ENCODE measurements at regions not wholly inside any gene's neighbourhood (a gene's known extent, or its start where the extent isn't known, plus 50 kb on each side); places are given as distances from the start of the nearest gene placed in this dataset.
"Not testable (repeated sequence)": the region's sequence is repeated elsewhere in the genome, so short reads cannot be mapped to it uniquely, and the experiment has no call there.

GRCh38 chr3:99315896-99316295, 322.5 kb upstream of the COL8A1 start:
- CTCF ChIA-PET, result no interaction called here

DNA sequence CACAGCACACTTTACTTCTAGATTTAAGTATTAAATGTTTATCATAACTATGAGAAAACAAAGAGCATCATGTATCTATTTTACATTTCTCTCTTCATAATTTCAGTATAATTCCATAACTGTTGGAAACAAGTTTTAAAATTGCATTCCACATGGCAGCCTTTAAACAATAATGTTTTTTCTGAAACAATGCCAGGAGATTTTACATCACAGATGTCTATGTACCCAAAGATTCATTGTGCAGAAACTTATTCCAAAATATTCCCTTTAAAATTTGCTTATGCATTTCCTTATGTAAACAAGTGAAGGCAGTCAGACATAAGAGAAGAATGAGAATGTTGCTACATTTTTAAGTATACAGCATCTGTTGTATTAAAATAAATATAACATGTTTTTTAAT, 324.9 kb upstream of the COL8A1 start:
- no peak for DNase-seq
- H3K36me3 Mint-ChIP-seq (ENCODE audit: low read depth), result no peaks in the 10 kb centered on the region
- ChIA-PET CTCF (no interaction called here), POLR2A (no interaction called here)
- no peaks in the 10 kb centered on the region for H3K4me1 Mint-ChIP-seq
- H3K4me3 Mint-ChIP-seq, result no peak overlapping the region
- no peak overlapping the region for H3K27ac Mint-ChIP-seq
- H3K9me3 Mint-ChIP-seq, result peaks cover 10% of the 10 kb centered on the region
- no peaks in the 10 kb centered on the region for H3K27me3 Mint-ChIP-seq

More at GRCh38 chr3:99315896-99316295, 322.5 kb upstream of the COL8A1 start:
- H3K9me3 Mint-ChIP-seq, result peaks cover 4% of the 10 kb centered on the region
- DNase-seq, result no peak
- no peaks in the 10 kb centered on the region for H3K27me3 Mint-ChIP-seq
- no peak overlapping the region for H3K27ac Mint-ChIP-seq
- POLR2A ChIA-PET, result no interaction called here
- no peak overlapping the region for H3K4me3 Mint-ChIP-seq
- no peaks in the 10 kb centered on the region for H3K36me3 Mint-ChIP-seq (ENCODE audit: low read depth)
- no peaks in the 10 kb centered on the region for H3K4me1 Mint-ChIP-seq

DNA sequence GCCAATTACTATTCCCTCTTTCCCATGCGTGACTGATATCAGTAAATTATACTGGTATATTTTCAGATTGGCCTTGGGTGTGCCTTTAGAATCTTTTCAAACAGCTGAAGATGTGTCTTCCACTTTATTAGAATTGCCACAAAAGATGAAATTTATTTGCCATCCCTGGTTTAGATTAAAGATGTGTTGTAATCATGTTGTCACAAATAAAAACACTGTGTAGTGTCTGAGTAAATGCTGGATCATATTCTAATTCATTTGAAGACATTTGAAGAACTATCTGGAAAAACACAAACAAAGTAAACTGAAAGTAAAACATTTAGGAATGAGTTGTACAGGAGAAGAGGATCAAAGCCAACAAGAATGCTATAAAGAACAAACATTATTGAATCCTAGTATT, 339.7 kb upstream of the COL8A1 start:
- no peak overlapping the region for H3K27ac Mint-ChIP-seq
- no peaks in the 10 kb centered on the region for H3K27me3 Mint-ChIP-seq
- H3K4me3 Mint-ChIP-seq, result no peak overlapping the region
- no peaks in the 10 kb centered on the region for H3K9me3 Mint-ChIP-seq
- H3K36me3 Mint-ChIP-seq (ENCODE audit: low read depth), result no peaks in the 10 kb centered on the region
- CTCF ChIA-PET, result no interaction called here
- DNase-seq, result no peak
- POLR2A ChIA-PET, result no interaction called here
- no peaks in the 10 kb centered on the region for H3K4me1 Mint-ChIP-seq

GRCh38 chr3:99295836-99296235, 342.6 kb upstream of the COL8A1 start:
- DNase-seq, result no peak
- ChIA-PET CTCF (no interaction called here), POLR2A (no interaction called here)
- Mint-ChIP-seq H3K27me3 (no peaks in the 10 kb centered on the region), H3K27ac (no peak overlapping the region), H3K9me3 (no peaks in the 10 kb centered on the region), H3K36me3 (ENCODE audit: low read depth) (no peaks in the 10 kb centered on the region), H3K4me1 (no peaks in the 10 kb centered on the region), H3K4me3 (no peak overlapping the region)

DNA sequence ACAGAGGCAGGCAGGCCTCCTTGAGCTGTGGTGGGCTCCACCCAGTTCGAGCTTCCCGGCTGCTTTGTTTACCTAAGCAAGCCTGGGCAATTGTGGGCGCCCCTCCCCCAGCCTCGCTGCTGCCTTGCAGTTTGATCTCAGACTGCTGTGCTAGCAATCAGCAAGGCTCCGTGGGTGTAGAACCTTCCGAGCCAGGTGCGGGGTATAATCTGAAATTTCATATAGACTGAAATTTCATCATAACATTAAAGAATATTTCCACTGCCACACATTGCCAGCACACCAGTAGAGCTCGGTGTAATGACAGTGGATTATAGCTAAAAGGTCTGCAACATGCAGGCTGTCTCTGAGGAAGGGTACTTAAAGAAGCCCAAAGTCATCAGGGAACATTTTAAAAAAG, 344.3 kb upstream of the COL8A1 start:
- H3K4me1 Mint-ChIP-seq; POLR2A ChIA-PET; H3K27me3 Mint-ChIP-seq; DNase-seq; H3K27ac Mint-ChIP-seq; H3K36me3 Mint-ChIP-seq (ENCODE audit: low read depth); CTCF ChIA-PET; H3K4me3 Mint-ChIP-seq; H3K9me3 Mint-ChIP-seq: not testable (repeated sequence)

- Mint-ChIP-seq H3K9me3 (peaks cover 3% of the 10 kb centered on the region), H3K4me3 (no peak overlapping the region), H3K27ac (no peak overlapping the region), H3K4me1 (no peaks in the 10 kb centered on the region), H3K36me3 (ENCODE audit: low read depth) (no peaks in the 10 kb centered on the region), H3K27me3 (no peaks in the 10 kb centered on the region)
- CTCF ChIA-PET, result no interaction called here
- no peak for DNase-seq
- POLR2A ChIA-PET, result no interaction called here
Observed at GRCh38 chr3:99287876-99288275, 350.5 kb upstream of the COL8A1 start.

DNA sequence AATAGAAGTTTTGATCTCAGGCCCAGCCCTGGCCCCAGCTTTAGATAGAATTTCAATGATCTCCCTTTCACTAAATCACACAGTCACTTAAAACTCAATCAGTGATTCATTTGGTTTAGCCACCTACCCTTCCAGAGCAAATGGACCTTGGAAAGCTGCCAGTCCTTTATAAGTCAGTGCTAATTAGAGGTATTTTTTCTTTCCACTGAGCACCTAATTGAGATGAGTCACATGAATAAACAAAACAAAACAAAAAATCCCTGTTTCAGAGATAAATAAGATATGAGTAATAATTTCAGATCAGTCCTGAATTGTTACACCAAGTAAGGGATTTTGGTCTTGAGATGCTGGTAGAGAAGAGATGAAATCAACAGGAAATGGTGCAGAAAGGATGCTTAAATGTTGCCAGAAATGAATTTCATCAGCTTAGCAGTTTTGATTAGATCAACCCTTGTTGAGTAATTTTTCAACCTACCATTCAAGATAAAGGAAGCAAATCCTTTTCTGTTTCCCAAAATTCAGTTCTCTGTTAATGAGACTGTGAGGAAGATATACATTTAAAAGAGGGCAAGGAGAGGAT, 352.0 kb upstream of the COL8A1 start:
- Mint-ChIP-seq H3K27me3 (no peaks in the 10 kb centered on the region), H3K9me3 (peaks cover 3% of the 10 kb centered on the region), H3K36me3 (ENCODE audit: low read depth) (no peaks in the 10 kb centered on the region), H3K4me3 (no peak overlapping the region), H3K4me1 (no peaks in the 10 kb centered on the region), H3K27ac (no peak overlapping the region)
- DNase-seq, result no peak
- POLR2A ChIA-PET, result no interaction called here
- CTCF ChIA-PET, result no interaction called here

- Mint-ChIP-seq H3K27me3 (no peaks in the 10 kb centered on the region), H3K36me3 (ENCODE audit: low read depth) (no peaks in the 10 kb centered on the region), H3K4me3 (no peak overlapping the region), H3K4me1 (no peaks in the 10 kb centered on the region), H3K27ac (no peak overlapping the region), H3K9me3 (no peaks in the 10 kb centered on the region)
- ChIA-PET CTCF (no interaction called here), POLR2A (no interaction called here)
- DNase-seq, result no peak
Observed at GRCh38 chr3:99269606-99270351, 368.3 kb upstream of the DCBLD2 start.

DNA sequence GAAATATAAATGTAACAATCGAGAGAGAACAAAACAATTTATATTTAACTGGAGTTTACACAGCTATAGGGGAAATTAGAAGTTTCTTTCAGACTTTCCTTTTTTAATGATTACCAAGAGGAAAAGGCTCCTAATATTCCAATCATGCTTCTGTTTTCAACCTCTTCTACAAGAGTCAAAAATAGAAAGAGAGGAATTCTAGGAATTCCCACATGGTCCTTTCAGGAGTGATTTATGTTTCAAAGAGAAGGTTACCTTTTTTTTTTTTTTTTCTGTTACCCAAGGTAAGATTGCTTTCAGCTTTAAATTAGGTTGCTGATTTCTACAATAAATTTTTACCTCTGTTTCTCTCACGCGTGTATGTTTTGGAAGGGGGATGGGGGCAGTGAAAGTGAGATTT, 355.3 kb upstream of the DCBLD2 start:
- H3K4me3 Mint-ChIP-seq, result no peak overlapping the region
- CTCF ChIA-PET, result no interaction called here

GRCh38 chr3:99253963-99254355, 352.5 kb upstream of the DCBLD2 start:
- no peaks in the 10 kb centered on the region for H3K4me1 Mint-ChIP-seq
- DNase-seq, result no peak
- POLR2A ChIA-PET, result no interaction called here
- CTCF ChIA-PET, result no interaction called here
- peaks cover 3% of the 10 kb centered on the region for H3K9me3 Mint-ChIP-seq
- H3K4me3 Mint-ChIP-seq, result no peak overlapping the region
- no peaks in the 10 kb centered on the region for H3K27me3 Mint-ChIP-seq
- H3K36me3 Mint-ChIP-seq (ENCODE audit: low read depth), result no peaks in the 10 kb centered on the region
- H3K27ac Mint-ChIP-seq, result no peak overlapping the region

More for the DNA sequence above, 355.3 kb upstream of the DCBLD2 start:
- H3K36me3 Mint-ChIP-seq (ENCODE audit: low read depth), result no peaks in the 10 kb centered on the region
- H3K4me1 Mint-ChIP-seq, result no peaks in the 10 kb centered on the region
- no peaks in the 10 kb centered on the region for H3K27me3 Mint-ChIP-seq
- no peak overlapping the region for H3K27ac Mint-ChIP-seq
- no peak for DNase-seq
- POLR2A ChIA-PET, result no interaction called here
- H3K9me3 Mint-ChIP-seq, result peaks cover 3% of the 10 kb centered on the region

DNA sequence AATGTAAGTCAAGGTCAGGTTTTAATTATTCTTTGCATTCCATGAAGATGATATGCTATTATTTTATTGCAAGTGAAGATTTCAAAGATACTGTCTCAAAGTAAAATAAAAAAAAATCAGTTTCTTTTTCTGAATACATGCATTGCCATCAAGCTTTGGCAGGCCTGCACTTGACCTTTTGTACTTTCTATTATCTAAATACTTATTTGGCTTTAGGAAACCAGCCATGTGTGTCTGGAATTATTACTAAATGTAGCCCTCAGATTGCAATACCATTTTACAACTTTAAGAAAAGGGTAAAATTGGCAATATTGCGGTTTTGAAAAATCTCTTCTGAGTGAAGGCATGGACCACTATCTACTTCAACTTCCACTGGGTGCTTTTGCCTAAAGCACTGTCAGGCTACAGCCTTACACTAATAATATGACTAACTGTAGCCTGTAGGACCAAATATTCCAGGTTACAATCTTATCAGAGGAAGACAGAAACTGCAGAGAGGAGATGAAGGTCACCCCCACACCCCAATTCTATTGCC, 349.4 kb upstream of the DCBLD2 start:
- H3K4me1 Mint-ChIP-seq, result no peaks in the 10 kb centered on the region
- no peaks in the 10 kb centered on the region for H3K36me3 Mint-ChIP-seq (ENCODE audit: low read depth)
- H3K27me3 Mint-ChIP-seq, result no peaks in the 10 kb centered on the region
- no peak overlapping the region for H3K27ac Mint-ChIP-seq
- ChIA-PET CTCF (no interaction called here), POLR2A (no interaction called here)
- no peak for DNase-seq
- no peaks in the 10 kb centered on the region for H3K9me3 Mint-ChIP-seq
- no peak overlapping the region for H3K4me3 Mint-ChIP-seq

GRCh38 chr3:99250272-99250671, 348.8 kb upstream of the DCBLD2 start:
- Mint-ChIP-seq H3K4me3 (no peak overlapping the region), H3K9me3 (no peaks in the 10 kb centered on the region), H3K4me1 (no peaks in the 10 kb centered on the region), H3K27me3 (no peaks in the 10 kb centered on the region), H3K36me3 (ENCODE audit: low read depth) (no peaks in the 10 kb centered on the region), H3K27ac (no peak overlapping the region)
- POLR2A ChIA-PET, result no interaction called here
- CTCF ChIA-PET, result no interaction called here
- DNase-seq, result no peak

GRCh38 chr3:99249627-99250026, 348.1 kb upstream of the DCBLD2 start:
- Mint-ChIP-seq H3K27me3 (no peaks in the 10 kb centered on the region), H3K9me3 (no peaks in the 10 kb centered on the region), H3K4me3 (no peak overlapping the region), H3K36me3 (ENCODE audit: low read depth) (no peaks in the 10 kb centered on the region), H3K4me1 (no peaks in the 10 kb centered on the region), H3K27ac (no peak overlapping the region)
- no peak for DNase-seq
- ChIA-PET CTCF (no interaction called here), POLR2A (no interaction called here)

DNA sequence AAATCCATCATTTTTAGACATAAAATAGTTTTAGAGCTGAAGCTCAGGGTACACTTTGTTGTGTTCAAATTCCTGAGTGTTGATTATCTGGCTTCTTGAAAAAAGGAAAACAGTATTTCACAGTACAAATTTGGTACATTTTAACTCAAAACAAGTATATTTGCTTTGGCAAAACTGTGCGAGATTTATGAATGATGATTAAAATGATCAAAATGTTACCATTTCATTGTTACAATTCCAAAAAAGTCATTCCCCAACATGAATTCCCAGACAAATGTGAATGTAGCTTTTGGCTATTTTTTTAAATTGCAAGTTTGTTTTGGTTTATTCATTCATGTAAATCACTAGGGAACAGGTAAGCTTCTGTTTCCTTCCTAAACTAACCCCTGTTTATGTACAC, 347.4 kb upstream of the DCBLD2 start:
- CTCF ChIA-PET, result no interaction called here
- Mint-ChIP-seq H3K4me1 (no peaks in the 10 kb centered on the region), H3K27ac (no peak overlapping the region), H3K9me3 (no peaks in the 10 kb centered on the region), H3K4me3 (no peak overlapping the region), H3K27me3 (no peaks in the 10 kb centered on the region), H3K36me3 (ENCODE audit: low read depth) (no peaks in the 10 kb centered on the region)
- DNase-seq, result no peak
- POLR2A ChIA-PET, result no interaction called here
